ENCODE measurements at regions not wholly inside any gene's neighbourhood (a gene's known extent, or its start where the extent isn't known, plus 50 kb on each side); places are given as distances from the start of the nearest gene placed in this dataset.
A peak's percentile ranks its signal among the peaks of the same experiment; 100 is the strongest.

DNA sequence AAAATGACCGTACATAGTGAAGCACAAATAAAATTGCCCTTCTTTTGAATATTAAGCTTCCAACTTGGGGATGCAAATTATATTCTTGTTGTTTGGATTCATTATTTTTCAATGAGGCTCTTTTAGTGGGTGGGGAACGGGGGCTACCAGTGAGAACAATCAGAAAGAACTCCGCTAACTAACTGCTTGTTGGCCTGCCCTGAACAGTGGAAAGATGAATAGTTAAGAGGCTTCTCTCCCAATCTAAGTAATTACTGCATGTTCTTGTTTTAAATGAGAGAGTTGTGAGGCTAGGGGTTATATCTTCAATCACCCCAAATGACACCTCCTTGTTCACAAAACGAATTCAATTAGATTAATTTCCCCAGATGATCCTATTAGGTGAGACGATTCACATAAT, 322.0 kb downstream of the FAT3 start:
- intact Hi-C loops (cut with DNase I): no loop called here
- Histone ChIP-seq H3K9me3 (no peaks in the 10 kb centered on the region), H3K4me1 (no peaks in the 10 kb centered on the region), H3K36me3 (no peaks in the 10 kb centered on the region), H3K27me3 (no peaks in the 10 kb centered on the region), H3K4me3 (no peak overlapping the region), H3K27ac (no peak overlapping the region)
- ATAC-seq (no peak), DNase-seq (no peak)
- no peak for TF ChIP-seq POLR2A (IDR thresholded peaks at IDR 0.05)
- TF ChIP-seq, protein P1, sequence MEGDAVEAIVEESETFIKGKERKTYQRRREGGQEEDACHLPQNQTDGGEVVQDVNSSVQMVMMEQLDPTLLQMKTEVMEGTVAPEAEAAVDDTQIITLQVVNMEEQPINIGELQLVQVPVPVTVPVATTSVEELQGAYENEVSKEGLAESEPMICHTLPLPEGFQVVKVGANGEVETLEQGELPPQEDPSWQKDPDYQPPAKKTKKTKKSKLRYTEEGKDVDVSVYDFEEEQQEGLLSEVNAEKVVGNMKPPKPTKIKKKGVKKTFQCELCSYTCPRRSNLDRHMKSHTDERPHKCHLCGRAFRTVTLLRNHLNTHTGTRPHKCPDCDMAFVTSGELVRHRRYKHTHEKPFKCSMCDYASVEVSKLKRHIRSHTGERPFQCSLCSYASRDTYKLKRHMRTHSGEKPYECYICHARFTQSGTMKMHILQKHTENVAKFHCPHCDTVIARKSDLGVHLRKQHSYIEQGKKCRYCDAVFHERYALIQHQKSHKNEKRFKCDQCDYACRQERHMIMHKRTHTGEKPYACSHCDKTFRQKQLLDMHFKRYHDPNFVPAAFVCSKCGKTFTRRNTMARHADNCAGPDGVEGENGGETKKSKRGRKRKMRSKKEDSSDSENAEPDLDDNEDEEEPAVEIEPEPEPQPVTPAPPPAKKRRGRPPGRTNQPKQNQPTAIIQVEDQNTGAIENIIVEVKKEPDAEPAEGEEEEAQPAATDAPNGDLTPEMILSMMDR (IDR thresholded peaks at IDR 0.05): no peak
- 68% methylated on average over 5 of the region's 5 CpGs for WGBS (ENCODE audit: insufficient coverage, low coverage, low lambda C conversion rate, missing lambda C conversion rate)

DNA sequence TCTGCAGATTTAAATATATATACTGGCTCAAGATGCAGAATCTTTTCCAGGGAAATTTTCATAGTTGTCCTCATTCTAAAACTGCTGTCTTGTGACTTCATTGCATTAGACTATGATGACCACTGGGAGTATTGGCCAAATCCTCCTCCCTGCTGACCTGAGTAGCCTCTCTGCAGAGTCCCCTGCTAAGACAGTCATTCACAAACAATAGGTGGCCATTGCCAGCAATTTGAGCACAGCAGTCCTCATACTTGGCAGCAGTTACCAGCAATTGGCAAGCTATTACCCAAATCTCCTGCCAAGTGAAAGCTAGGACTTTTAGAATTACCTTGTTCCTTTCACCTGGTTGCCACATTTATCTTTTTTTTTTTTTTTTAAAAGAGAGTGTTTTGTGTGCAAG, 325.8 kb downstream of the FAT3 start:
- Histone ChIP-seq H3K4me1 (no peaks in the 10 kb centered on the region), H3K27me3 (no peaks in the 10 kb centered on the region), H3K36me3 (no peaks in the 10 kb centered on the region), H3K27ac (no peak overlapping the region), H3K4me3 (no peak overlapping the region), H3K9me3 (no peaks in the 10 kb centered on the region)
- no peak for TF ChIP-seq POLR2A (IDR thresholded peaks at IDR 0.05)
- DNase-seq (peak in 1 of 3 donors; percentile 64), ATAC-seq (peak; percentile 63 to 89 (median 71))
- intact Hi-C loops (cut with DNase I): no loop called here

DNA sequence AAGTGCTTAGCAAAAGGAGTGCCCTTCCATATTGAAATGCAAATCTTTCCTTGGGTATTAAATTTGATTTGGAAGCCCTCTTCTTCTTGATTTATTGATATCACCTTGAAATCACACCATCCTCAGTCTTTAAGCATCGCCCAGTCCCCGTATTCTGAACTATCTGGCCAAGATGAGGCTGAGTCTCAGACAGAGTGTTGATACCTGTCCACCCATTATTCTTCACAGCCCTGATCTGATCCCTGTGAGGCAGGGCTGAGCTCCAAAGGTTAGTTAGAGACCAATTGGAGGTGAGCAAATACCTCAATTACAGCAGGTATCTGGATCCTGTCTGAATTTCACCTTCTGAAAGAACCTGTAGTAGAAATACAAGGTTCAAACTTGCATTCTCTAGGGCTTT, 326.3 kb downstream of the FAT3 start:
- intact Hi-C loops (cut with DNase I): no loop called here
- Histone ChIP-seq H3K4me1 (no peaks in the 10 kb centered on the region), H3K36me3 (no peaks in the 10 kb centered on the region), H3K9me3 (no peaks in the 10 kb centered on the region), H3K27ac (no peak overlapping the region), H3K4me3 (no peak overlapping the region), H3K27me3 (no peaks in the 10 kb centered on the region)
- no peak for ATAC-seq
- no peak for DNase-seq
- TF ChIP-seq, protein P1 (IDR thresholded peaks at IDR 0.05): no peak
- no peak for TF ChIP-seq POLR2A (IDR thresholded peaks at IDR 0.05)
- 65% methylated on average over 2 of the region's 2 CpGs for WGBS (ENCODE audit: insufficient coverage, low coverage, low lambda C conversion rate, missing lambda C conversion rate)

DNA sequence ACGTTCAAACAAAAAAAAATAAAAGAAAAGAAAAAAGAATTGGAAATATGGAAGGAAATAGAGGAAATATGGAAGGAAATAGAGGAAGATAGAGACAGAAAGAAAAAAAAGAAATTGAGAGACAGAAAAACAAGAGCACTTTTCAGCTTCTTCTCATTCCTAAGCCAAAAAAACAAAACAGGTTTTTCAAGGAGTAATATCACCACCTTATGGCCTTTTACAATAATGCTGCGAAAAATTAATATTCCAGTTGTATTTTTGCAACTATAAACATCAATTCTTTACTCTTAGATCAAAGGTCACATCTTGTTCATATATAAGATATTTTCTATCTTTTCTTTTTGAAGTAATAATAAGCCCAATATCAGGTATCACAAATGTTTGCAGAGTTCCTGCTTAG, 328.3 kb downstream of the FAT3 start:
- Histone ChIP-seq H3K4me1 (no peaks in the 10 kb centered on the region), H3K27me3 (no peaks in the 10 kb centered on the region), H3K27ac (no peak overlapping the region), H3K4me3 (no peak overlapping the region), H3K9me3 (no peaks in the 10 kb centered on the region), H3K36me3 (no peaks in the 10 kb centered on the region)
- ATAC-seq: no peak
- no peak for TF ChIP-seq POLR2A (IDR thresholded peaks at IDR 0.05)
- TF ChIP-seq, protein P1 (IDR thresholded peaks at IDR 0.05): peak; percentile 30 to 44 (median 40)
- WGBS (ENCODE audit: insufficient coverage, low coverage, low lambda C conversion rate, missing lambda C conversion rate): 17% methylated on average over 2 of the region's 2 CpGs
- no peak for DNase-seq
- intact Hi-C loops (cut with DNase I): no loop called here

DNA sequence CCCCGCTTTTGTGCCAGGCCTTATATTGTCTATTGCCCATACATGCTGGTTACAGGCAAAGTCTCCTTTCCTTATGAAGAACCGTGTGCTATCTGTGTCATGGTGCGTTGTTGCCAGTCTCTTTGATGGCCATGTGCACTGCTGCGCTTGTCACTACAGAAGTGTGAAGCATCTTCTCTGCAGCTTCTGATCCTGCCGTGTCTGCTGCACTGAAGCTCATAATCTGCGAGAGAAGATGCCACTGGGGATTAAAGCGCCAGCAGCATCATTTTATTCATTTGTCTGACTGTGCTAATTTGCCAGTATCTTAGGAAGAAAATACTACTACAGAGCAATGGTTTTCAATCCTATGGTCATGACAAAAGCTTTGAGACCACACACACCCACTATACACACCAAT, 330.1 kb downstream of the FAT3 start:
- ATAC-seq: no peak
- 87% methylated on average over 6 of the region's 7 CpGs for WGBS (ENCODE audit: insufficient coverage, low coverage, low lambda C conversion rate, missing lambda C conversion rate)
- Histone ChIP-seq H3K27ac (no peak overlapping the region), H3K4me3 (no peak overlapping the region), H3K4me1 (no peaks in the 10 kb centered on the region), H3K27me3 (no peaks in the 10 kb centered on the region), H3K36me3 (no peaks in the 10 kb centered on the region), H3K9me3 (no peaks in the 10 kb centered on the region)
- TF ChIP-seq, protein P1 (IDR thresholded peaks at IDR 0.05): no peak
- no peak for DNase-seq
- intact Hi-C loops (cut with DNase I): no loop called here
